ENCODE measurements at regions not wholly inside any gene's neighbourhood (a gene's known extent, or its start where the extent isn't known, plus 50 kb on each side); places are given as distances from the start of the nearest gene placed in this dataset.

DNA sequence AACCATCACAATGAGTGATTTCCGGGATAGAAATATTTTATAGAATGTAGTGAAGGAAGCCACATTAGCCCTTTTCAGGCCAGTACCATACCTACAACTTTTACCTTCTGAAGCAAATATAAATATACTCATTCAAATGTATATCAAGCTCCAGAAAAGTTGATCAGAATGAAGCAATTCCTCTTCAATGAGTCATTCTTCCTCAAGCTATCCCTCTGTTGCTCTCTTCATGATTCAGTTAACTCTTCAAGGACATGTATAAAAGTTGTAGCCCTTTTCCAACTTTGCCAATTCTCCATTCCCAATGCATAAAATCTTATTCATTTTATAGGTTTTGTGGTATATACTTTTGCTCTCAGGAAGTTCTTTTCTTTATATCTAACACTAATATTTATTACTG is 242.1 kb upstream of the RGPD4 start:
- DNase-seq, result no peak

DNA sequence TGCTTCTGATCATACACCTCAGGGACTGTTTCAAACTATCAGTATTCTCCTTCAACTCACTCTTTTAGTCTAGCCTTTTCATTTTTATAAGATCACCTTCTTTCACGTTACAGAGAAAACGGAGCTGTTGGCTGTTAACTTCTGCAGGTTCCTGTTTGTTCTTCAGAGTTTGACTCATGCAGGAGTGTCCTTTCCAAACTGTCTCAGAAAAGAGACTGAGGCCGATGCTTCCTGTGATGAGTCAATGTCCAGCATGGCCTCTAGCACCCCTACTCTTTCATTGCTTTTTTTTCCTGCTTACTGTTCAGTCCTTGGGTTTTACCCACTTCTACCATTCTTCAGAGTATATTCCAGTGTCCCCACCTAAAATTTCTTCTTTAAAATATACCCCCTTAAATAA is 240.8 kb upstream of the RGPD4 start:
- no peak for DNase-seq

DNA sequence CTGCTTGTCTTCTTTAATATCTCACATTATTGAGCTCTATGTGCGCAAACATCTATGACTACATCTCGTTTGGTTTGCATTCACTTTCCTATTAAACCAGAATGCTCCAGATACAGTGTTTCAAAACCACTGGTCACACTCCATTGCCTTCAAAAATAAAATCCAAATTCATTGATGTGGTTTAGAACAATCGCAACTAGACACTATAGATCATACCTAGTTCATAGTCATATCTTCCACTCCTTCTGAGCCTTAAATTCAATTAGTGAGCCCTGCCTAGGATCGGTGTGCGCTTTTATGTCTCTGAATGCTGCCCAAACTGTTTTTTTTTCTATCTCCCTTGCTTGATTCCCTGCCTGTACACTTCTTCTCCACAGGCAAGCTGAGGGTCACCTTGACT is 238.5 kb upstream of the RGPD4 start:
- no peak for DNase-seq

DNA sequence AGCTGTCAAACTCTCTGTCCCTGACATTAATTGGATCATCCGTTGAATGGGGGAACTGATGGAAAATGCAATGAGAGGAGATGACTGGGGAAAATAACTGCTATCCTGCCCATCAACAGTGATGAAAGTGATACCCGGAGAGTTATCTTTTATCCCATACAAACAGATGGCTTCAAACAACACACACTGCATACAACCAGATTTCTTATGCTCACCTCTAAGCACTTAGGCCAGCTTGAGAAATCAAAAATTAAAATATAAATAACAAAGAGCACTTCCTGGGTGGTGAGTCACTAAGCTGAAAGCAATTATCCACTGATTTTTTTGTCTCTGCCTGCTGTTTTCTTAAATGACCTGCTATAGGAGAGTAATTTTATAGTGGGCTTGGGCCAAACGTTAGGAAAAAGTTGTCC is 237.6 kb upstream of the RGPD4 start:
- peak; percentile 18 to 28 for DNase-seq

GRCh38 chr2:107591561-107592279 is 235.0 kb upstream of the RGPD4 start:
- no peak for DNase-seq

DNA sequence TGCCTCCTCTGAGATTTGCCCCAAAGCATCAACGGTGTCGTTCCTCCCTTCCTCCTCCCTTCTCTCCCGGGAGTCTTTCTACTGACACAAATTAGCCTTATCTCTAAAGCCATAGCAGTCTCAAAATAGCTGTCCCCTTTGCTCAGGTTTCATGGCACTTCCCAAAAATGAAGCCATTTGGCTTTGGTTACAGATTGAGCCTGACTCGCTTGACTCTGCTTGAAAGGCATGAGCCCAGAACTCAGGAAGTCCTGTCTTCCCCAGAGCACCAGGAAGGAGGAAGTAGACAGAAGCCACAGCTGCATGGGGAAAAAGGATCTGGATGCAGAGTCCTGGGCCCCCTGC is 234.4 kb upstream of the RGPD4 start:
- DNase-seq, result no peak

DNA sequence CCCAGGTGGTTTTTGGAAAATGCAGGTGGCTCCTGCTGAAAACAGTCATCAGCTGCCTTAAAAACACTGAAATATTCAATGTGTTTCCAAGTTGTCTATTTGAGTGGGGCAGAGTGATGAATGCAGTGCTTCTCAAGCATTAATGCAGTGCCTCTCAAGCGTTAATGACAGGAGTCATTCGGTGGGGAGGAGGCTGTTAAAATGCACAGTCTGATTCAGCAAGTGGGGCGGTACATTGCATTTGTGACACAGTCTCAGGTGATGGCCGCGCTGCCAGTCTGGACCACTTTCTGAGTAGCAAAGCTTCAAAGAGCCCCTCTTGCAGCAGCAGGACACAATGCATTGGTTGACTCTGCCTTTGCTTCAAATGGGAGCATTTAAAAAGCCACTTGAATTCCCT is 231.4 kb upstream of the RGPD4 start:
- DNase-seq, result no peak

DNA sequence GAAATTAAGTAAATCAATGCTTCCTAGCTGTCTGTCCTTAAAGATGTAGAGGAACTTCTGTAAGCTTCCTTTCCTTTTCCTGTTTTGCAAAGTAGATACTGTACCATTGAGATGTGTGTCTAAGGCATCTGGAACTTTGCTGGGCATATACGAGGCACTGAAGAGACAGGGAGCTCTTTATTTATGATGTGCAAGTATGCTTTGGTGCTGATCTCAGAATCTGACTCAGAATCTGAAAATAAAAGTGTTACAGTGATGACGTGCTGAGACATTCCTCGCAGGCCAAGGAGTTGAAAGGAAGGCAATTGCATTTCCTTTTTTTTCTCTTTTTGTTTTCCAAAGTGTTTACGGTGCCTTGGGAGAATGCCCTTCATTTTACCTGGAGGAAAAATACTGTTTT is 230.9 kb upstream of the RGPD4 start:
- no peak for DNase-seq

- no peak for DNase-seq
These were observed 229.2 kb upstream of the RGPD4 start for GRCh38 chr2:107597507-107597906.

DNA sequence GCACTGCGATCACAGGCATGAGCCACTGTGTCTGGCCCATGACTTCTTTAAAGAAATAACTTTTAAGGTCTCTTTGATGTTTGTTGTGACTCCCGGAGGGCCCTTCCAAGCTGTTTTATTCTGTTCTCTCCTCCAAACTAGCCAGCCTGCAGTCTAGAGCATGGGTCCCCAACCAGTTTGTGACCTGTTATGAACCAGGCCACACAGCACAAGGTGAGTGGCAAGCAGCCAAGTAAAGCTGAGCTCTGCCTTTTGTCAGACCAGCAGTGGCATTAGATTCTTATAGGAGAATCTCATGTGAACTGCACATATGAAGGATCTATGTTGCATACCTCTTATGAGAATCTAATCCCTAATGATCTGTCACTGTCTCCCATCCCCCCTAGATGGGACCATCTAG is 223.9 kb upstream of the RGPD4 start:
- DNase-seq, result no peak

GRCh38 chr2:107607054-107607453 is 219.6 kb upstream of the RGPD4 start:
- DNase-seq, result no peak

- no peak for DNase-seq
These were observed 219.2 kb upstream of the RGPD4 start for GRCh38 chr2:107607473-107607872.

DNA sequence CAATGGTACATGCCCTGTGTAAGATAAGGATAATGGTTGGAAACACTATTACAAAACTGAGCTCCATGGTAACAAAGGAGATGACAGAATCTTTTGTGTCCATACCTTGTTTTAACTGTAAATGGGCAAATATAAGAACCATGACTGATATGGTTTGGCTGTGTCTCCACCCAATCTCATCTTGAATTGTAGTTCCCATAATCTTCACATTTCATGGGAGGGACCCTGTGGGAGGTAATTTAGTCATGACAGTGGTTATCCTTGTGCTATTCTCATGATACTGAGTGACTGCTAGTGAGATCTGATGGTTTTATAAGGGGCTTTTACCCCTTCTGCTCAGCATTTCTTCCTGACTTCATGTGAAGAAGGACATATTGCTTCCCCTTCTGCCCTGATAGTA is 211.7 kb upstream of the RGPD4 start:
- no peak for DNase-seq

- DNase-seq, result no peak
These were observed 207.9 kb upstream of the RGPD4 start for GRCh38 chr2:107618769-107619168.

GRCh38 chr2:107621186-107622165 is 205.2 kb upstream of the RGPD4 start:
- no peak for DNase-seq

DNA sequence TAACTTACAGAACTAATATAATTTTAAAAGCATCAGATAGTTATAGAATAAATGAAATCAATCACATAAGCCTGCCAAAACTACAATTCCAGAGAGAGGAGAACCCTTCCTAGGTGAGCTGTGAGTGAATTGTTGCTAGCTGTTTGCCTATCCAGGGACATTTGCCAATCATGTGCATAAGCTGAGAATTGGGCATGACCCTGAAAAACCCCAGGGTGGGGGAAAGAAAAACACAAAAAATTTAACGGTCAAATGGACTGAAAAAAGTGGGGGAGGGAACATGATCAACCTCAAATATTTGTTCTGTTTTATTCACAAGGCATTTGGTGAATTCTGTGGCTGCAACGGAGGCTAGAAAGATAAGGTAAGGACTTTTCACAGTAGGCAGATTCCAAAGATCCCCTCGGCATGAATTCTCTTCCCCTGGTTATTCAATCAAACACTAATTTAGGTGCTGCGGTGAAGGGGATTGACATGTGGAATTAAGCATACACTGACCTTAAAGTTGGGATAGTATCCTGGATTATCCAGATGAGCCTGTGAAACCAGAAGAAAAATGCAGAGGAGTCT is 203.9 kb upstream of the RGPD4 start:
- no peak for DNase-seq

DNA sequence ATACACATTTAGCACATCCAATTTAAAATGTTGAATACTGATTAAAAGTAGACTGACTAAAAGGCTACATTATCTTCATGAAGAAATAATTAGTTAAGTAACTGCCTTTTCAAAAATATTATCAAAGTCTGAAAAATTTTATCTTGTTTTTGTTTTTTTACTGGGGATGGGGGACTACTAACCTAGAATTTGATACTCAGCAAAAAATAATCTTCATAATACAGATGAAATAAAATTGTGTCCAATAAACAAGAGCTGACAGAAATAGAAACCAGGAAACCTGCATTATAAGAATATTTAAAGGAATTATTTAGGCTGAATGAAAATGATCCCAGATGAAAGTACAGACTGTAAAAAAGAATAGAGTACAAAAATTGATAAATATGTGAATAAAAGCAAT is 200.7 kb upstream of the RGPD4 start:
- DNase-seq, result no peak

DNA sequence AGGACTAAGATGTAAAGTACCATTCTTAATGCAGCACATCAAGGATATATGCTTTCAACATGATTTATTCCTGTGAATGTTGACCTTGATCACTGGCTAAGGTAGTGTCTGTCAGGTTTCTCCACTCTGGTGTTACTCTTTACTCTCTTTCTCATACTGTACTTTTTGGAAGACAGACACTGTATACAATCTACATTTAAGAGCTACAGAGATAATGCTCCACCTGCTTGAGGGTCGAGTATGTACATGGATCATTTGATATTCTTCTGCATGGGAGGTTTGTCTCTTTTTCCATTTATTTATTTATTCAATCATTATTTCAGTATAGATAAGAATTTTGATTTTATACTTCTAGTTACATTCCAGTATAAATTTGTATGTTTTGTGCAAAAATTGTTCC is 199.5 kb upstream of the RGPD4 start:
- no peak for DNase-seq

- DNase-seq, result no peak
These were observed 198.8 kb upstream of the RGPD4 start for GRCh38 chr2:107627926-107628325.

- no peak for DNase-seq
These were observed 193.0 kb upstream of the RGPD4 start for GRCh38 chr2:107633580-107634147.

DNA sequence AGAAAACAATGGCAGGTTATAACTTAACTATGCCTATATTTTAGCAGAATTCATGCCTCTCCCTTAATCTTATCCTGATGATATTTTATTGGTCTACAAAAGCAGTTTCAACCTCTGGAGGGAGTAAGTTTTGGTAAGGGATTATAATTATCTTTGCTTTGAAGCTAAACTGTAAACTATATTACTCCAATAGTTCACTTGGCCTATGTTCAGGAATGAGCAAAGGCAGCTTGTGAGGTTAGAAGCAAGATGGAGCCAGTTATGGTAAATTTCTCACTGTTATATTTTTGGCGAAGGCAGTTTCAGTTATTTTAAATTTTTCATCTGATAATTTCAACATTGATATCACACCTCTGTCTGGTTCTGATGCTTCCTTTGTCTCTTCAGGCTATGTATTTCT is 192.5 kb upstream of the RGPD4 start:
- DNase-seq, result no peak

DNA sequence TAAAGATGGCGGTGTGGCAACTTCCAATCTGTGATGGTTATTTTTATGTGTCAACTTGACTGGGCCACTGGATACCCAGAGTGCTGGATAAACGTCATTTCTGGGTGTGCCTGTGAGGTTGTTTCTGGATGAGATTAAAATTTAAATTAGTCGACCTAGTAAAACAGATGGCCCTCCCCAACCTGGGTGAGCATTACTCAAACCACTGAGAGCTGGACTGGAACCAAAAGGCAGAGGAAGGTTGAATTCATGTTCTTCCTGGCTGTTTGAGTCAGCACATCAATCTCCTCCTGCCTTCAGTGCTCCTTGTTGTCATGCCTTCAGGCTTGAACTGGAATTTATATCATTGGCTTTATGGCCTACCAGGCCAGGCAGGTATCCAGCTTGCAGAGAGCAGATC is 190.8 kb upstream of the RGPD4 start:
- DNase-seq, result no peak

- DNase-seq, result no peak
These were observed 181.1 kb upstream of the RGPD4 start for GRCh38 chr2:107645586-107645985.

Measured in SHP77 (cell line).